Fibroblast of villous mesenchyme (primary cell): ENCODE measurements at regions not wholly inside any gene's neighbourhood (a gene's known extent, or its start where the extent isn't known, plus 50 kb on each side); places are given as distances from the start of the nearest gene placed in this dataset.

Experiments used
- DNase-seq: peaks from one replicate; pipeline ENCODE4 v3.0.0-alpha.2; 2010; ENCODE audit warnings: low read depth
- H3K4me3 ChIP-seq: 2 replicates; pipeline ENCODE4 v1.5.1; 2011; ENCODE audit warnings: low read depth, mild to moderate bottlenecking, low read length
- CTCF ChIP-seq: IDR thresholded peaks from 2 replicates; pipeline ENCODE4 v1.5.1; 2012; ENCODE audit warnings: low read depth, mild to moderate bottlenecking, low read length; ENCODE audit not compliant: insufficient read depth

GRCh38 chr9:106696804-106697203, 166.2 kb upstream of the ZNF462 start:
- no peak for DNase-seq
- H3K4me3 ChIP-seq = no peak overlapping the region
- no peak for TF ChIP-seq CTCF

GRCh38 chr9:106697390-106697749, 165.6 kb upstream of the ZNF462 start:
- TF ChIP-seq CTCF = no peak
- no peak for DNase-seq
- H3K4me3 ChIP-seq = no peak overlapping the region

GRCh38 chr9:106697750-106698502, 165.0 kb upstream of the ZNF462 start:
- no peak for TF ChIP-seq CTCF
- peak overlapping the region; percentile 41 for H3K4me3 ChIP-seq
- DNase-seq = peak; percentile 71

GRCh38 chr9:106700676-106701075, 162.3 kb upstream of the ZNF462 start:
- no peak for TF ChIP-seq CTCF
- no peak for DNase-seq
- no peak overlapping the region for H3K4me3 ChIP-seq

- no peak for TF ChIP-seq CTCF
- H3K4me3 ChIP-seq = no peak overlapping the region
- no peak for DNase-seq
Observed at GRCh38 chr9:106701611-106702010, 161.4 kb upstream of the ZNF462 start.

GRCh38 chr9:106704056-106704615, 158.8 kb upstream of the ZNF462 start:
- no peak for TF ChIP-seq CTCF
- H3K4me3 ChIP-seq = no peak overlapping the region
- no peak for DNase-seq
